ENCODE measurements at regions not wholly inside any gene's neighbourhood (a gene's known extent, or its start where the extent isn't known, plus 50 kb on each side); places are given as distances from the start of the nearest gene placed in this dataset.

DNA sequence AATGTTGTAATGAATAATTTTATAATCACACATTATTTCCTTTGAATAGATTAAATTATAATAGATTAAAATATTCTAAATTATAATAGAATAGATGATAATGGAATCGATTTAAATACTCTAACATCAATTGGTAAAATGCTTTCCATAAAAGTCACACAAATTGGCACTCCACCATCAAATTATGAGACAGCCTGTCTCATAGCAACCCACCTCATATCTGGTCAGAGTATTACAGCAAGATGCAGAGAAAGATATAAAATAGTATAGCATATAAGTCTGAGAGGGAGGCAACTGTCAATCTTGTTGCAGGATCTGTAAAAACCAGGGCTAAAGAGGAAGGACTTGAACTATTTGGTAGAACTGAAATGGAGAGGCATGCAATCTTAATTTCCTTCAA lies 98.4 kb upstream of the NCKAP5 start:
- TF ChIP-seq CTCF (IDR thresholded peaks at IDR 0.05) (no peak), EP300 (IDR thresholded peaks at IDR 0.05) (no peak)

Data from esophagus muscularis mucosa (tissue), 3 donors.